Upper lobe of right lung (tissue), 1 donor: ENCODE measurements at regions not wholly inside any gene's neighbourhood (a gene's known extent, or its start where the extent isn't known, plus 50 kb on each side); places are given as distances from the start of the nearest gene placed in this dataset.

ENCODE experiments used
- ATAC-seq: fragments of 200-7000 bp; cut with Tn5 transposase; one replicate; pipeline ENCODE4 v1.9.1; 2020; ENCODE audit warnings: mild to moderate bottlenecking, moderate library complexity
- DNase-seq: peaks from one replicate; pipeline ENCODE4 v3.0.0-alpha.2; 2020
- H3K27ac ChIP-seq: fragments of 200-600 bp; one replicate; pipeline ENCODE4 v1.8.0; 2022
- H3K27me3 ChIP-seq: fragments of 200-600 bp; one replicate; pipeline ENCODE4 v1.8.0; 2022; ENCODE audit warnings: mild to moderate bottlenecking
- H3K36me3 ChIP-seq: fragments of 200-600 bp; one replicate; pipeline ENCODE4 v1.8.0; 2022
- H3K4me1 ChIP-seq: fragments of 200-600 bp; one replicate; pipeline ENCODE4 v1.8.0; 2022
- H3K4me3 ChIP-seq: fragments of 200-600 bp; one replicate; pipeline ENCODE4 v1.8.0; 2022; ENCODE audit warnings: mild to moderate bottlenecking
- H3K9me3 ChIP-seq: fragments of 200-600 bp; one replicate; pipeline ENCODE4 v1.8.0; 2022
- intact Hi-C: fragments of 100-400 bp; cut with DNase I; formaldehyde crosslinking; loops from one replicate; pipeline ENCODE4 v1.11.0; 2022
- TF ChIP-seq, protein P1 (sequence below): fragments of 200-600 bp; IDR thresholded peaks from one replicate; pipeline ENCODE4 v1.8.0; 2022; ENCODE audit warnings: antibody characterized with exemption
- donor health status: DM: no; HTN: yes; CAD: no; lungs with severe emphysema.

DNA sequence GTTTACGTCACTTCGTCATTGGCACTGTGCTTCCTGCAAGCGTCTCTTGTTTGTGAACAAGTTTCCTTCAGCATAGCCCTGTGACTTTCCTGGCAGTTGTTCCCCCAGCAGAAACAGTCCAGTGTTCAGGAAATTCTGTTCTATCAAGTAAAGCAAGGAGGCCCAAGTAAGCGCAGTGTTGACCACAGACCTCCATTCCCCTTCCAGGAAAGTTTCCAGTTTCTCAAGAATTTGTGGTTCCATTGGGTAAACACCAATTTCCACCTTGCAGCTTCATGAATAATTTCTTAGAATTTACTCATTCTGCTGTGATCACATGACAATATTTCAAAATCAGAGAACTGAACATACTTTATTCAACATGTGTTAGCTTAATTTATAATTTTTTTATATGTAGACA, 88.5 kb upstream of the ETV3 start:
- Histone ChIP-seq H3K9me3 (no peaks in the 10 kb centered on the region), H3K4me1 (no peaks in the 10 kb centered on the region), H3K4me3 (no peak overlapping the region), H3K36me3 (no peaks in the 10 kb centered on the region), H3K27ac (no peak overlapping the region), H3K27me3 (no peaks in the 10 kb centered on the region)
- ATAC-seq (peak; percentile 64), DNase-seq (no peak)
- intact Hi-C loops = no loop called here
- TF ChIP-seq, protein P1, sequence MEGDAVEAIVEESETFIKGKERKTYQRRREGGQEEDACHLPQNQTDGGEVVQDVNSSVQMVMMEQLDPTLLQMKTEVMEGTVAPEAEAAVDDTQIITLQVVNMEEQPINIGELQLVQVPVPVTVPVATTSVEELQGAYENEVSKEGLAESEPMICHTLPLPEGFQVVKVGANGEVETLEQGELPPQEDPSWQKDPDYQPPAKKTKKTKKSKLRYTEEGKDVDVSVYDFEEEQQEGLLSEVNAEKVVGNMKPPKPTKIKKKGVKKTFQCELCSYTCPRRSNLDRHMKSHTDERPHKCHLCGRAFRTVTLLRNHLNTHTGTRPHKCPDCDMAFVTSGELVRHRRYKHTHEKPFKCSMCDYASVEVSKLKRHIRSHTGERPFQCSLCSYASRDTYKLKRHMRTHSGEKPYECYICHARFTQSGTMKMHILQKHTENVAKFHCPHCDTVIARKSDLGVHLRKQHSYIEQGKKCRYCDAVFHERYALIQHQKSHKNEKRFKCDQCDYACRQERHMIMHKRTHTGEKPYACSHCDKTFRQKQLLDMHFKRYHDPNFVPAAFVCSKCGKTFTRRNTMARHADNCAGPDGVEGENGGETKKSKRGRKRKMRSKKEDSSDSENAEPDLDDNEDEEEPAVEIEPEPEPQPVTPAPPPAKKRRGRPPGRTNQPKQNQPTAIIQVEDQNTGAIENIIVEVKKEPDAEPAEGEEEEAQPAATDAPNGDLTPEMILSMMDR = no peak

DNA sequence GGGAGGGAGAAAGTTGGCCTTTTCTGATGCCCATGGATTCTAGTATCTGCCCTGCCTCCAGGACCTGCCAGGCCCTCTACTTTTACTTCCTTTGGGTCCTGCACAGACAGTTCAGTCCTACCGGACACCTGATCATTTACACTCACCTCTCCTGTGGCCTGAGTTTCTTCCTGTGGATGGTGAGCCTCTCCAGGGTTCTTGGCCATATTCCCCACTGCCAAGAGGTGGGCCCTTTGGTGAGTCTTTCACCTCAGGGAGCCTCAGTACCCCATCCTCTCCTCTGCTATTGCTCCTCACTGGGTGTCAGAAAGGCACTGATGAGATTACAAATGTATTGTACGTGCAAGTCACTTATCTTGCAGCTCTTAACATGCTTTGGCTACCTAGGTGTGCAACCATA, 81.4 kb upstream of the ETV3 start:
- Histone ChIP-seq H3K27ac (no peak overlapping the region), H3K4me3 (no peak overlapping the region), H3K27me3 (no peaks in the 10 kb centered on the region), H3K4me1 (no peaks in the 10 kb centered on the region), H3K9me3 (no peaks in the 10 kb centered on the region), H3K36me3 (no peaks in the 10 kb centered on the region)
- ATAC-seq (no peak), DNase-seq (no peak)
- intact Hi-C loops = no loop called here
- TF ChIP-seq, protein P1 = no peak

DNA sequence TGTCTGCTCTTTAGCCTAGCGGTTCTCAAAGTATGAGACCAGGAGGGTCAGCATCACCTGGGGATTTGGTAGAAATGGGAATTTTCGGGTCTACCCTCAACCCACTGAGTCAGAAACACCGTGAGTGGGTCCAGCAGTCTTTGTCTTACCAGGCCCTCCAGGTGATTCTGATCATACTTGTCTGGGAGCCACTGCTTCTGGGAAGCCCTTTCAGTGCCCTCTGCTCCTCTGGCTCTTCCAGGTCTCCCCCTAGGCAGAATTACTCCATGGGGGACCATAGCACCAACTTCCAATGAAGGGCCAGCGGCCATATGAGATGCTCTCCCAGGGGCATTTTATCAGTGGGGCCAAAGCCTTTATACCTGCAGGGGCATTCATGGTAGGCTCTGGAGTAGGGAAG, 81.0 kb upstream of the ETV3 start:
- H3K27ac ChIP-seq = no peak overlapping the region
- no peaks in the 10 kb centered on the region for H3K27me3 ChIP-seq
- intact Hi-C loops = no loop called here
- no peaks in the 10 kb centered on the region for H3K4me1 ChIP-seq
- no peak for DNase-seq
- no peak overlapping the region for H3K4me3 ChIP-seq
- no peaks in the 10 kb centered on the region for H3K9me3 ChIP-seq
- no peak for ATAC-seq
- TF ChIP-seq, protein P1 = no peak
- H3K36me3 ChIP-seq = no peaks in the 10 kb centered on the region

DNA sequence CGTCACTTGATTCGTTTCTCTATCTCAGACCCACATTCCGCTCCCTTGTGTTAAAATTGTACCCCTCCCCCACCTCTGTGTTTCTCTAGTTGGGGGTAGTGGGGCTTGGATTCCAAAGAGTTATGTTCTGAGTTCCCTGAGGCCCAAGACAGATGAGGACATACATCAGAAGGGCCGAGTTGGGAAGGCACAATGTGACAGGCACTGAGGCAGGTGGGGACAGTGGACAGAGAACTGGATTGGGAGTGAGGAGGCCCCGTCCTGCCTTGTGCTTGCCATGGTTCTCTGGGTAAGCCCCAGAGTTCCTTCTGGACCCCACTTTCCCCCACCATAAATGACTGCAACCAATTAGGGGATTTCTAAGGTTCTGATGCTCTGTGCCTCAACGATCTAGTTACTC, 80.5 kb upstream of the ETV3 start:
- no peak overlapping the region for H3K4me3 ChIP-seq
- H3K27me3 ChIP-seq = no peaks in the 10 kb centered on the region
- TF ChIP-seq, protein P1 = no peak
- intact Hi-C loops = no loop called here
- peaks cover under 1% of the 10 kb centered on the region for H3K9me3 ChIP-seq
- H3K4me1 ChIP-seq = no peaks in the 10 kb centered on the region
- H3K27ac ChIP-seq = no peak overlapping the region
- no peak for DNase-seq
- no peak for ATAC-seq
- no peaks in the 10 kb centered on the region for H3K36me3 ChIP-seq

DNA sequence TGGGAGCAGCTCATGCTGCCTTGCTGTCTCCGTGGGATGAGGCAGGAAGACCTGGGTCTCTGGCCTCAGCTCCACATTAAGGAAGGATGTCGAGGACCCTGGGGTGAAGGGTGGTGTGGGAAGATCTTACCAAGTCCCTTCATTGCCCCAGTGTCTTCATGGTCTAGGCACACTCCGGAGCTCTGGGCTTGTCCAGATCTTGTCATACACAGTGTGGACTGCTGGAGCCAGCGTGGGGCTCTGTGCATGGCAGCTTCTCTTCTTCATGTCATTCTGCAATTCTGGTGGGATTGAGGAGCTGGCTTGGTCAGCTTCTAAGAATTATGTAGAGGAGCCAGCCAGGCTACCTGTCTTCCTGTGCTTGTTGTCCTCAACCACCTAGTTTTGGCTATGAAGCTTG, 79.3 kb upstream of the ETV3 start:
- ATAC-seq = no peak

DNA sequence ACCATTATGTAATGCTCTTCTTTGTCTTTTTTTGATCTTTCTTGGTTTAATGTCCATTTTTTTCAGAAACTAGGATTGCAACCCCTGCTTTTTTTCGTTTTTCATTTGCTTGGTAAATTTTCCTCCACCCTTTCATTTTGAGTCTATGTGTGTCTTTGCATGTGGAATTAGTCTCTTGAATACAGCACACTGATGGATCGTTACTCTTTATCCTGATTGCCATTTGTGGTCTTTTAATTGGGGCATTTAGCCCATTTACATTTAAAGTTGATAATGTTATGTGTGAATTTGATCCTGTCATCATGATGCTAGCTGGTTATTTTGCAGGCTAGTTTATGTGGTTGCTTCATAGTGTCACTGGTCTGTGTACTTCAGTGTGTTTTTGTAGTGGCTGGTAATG, 75.6 kb upstream of the ETV3 start:
- TF ChIP-seq, protein P1 = no peak
- Histone ChIP-seq H3K9me3 (peaks cover 4% of the 10 kb centered on the region), H3K27me3 (peaks cover 2% of the 10 kb centered on the region), H3K36me3 (no peaks in the 10 kb centered on the region), H3K27ac (no peak overlapping the region), H3K4me3 (no peak overlapping the region), H3K4me1 (no peaks in the 10 kb centered on the region)
- ATAC-seq (no peak), DNase-seq (no peak)
- intact Hi-C loops = no loop called here

More for the DNA sequence above, 79.3 kb upstream of the ETV3 start:
- intact Hi-C loops = no loop called here
- H3K4me3 ChIP-seq = no peak overlapping the region
- H3K9me3 ChIP-seq = peaks cover 4% of the 10 kb centered on the region
- no peaks in the 10 kb centered on the region for H3K36me3 ChIP-seq
- H3K4me1 ChIP-seq = no peaks in the 10 kb centered on the region
- H3K27me3 ChIP-seq = no peaks in the 10 kb centered on the region
- DNase-seq = no peak
- TF ChIP-seq, protein P1 = no peak
- H3K27ac ChIP-seq = no peak overlapping the region
